GM19468 (cell line): ENCODE measurements at regions not wholly inside any gene's neighbourhood (a gene's known extent, or its start where the extent isn't known, plus 50 kb on each side); places are given as distances from the start of the nearest gene placed in this dataset.

Source experiments
- ATAC-seq: cut with Tn5 transposase; IDR thresholded peaks from one replicate; pipeline ENCODE4 v1.9.1; 2021; ENCODE audit warnings: mild to moderate bottlenecking, moderate library complexity, moderate number of reproducible peaks; ENCODE audit not compliant: unreplicated experiment; ENCODE audit errors: extremely low read depth

DNA sequence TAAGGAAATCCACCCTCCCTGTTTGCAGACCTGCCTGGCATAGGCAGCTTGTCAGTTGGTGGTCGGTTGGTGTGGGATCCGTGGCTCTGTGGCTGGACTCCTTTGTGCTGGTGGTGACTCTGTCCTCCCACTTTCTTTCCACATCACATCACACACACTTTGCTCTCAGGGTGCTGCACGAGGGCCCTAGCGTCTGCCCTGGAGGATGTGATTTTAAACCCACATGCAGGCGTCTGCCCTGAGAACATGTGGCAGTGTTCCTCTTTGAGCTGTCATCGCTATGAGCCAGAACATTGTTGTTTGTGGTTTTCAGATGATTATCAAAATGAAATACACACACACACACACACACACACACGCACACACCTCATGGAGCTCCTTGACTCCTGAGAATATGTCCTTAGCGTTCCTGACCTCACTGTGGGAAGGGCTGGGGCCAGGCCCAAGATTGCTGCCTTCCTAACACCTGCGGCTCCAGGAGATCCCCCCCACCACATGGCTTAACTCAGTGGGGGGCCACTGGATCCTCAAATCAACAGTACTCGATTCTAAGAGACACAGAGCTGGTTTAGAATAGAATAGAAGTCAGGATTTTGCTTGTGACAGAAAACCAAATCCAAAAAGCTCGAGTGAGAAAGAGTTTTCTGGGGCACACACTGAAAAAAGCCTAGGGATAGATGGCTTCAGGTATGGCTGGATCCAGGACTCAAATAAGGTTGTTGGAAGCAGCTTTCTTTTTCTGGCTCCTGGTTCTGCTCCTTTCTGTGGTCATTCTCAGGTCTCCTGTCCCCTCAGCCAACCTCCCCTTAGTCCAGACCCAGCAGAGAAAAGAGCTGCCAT is 54.8 kb downstream of the RTP5 start:
- ATAC-seq, result no peak

DNA sequence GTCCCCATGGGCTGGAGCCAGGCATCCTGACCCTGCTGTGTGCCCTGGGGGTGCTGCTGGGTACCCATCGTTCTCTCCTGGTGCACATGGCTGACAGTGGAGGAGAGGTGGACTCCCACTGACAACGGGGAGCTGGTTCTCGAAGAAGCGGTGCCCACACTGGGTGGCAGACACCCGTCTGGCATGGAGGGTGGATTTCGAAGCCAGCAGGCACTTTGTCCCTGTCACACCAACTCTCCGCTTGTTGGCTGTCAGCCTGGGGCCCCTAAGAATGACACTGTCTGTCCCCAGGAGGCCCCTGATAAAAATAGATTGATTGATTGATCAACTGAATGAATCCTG is 55.4 kb downstream of the RTP5 start:
- ATAC-seq, result no peak

DNA sequence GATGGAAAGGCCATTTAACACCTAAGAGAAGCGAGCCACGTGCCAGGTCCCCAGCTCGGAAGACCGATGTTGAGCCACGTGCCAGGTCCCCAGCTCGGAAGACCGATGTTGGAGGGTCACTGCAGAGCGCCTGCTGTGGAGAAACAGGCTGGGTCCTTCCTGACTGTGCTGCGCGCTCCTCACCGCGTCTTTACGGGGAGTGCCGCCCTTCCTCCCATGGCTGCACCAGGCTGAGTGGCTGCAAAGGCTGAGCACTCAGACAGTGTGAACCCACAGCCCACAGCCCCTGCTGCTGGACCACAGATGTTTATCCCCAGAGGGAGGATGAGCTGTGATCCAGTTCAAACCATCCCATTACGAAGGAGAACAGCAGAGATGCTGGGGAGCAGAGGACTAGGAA is 55.7 kb downstream of the RTP5 start:
- no peak for ATAC-seq

- no peak for ATAC-seq
Observed at GRCh38 chr2:241925821-241926441, 56.4 kb downstream of the RTP5 start.

- ATAC-seq, result no peak
Observed at GRCh38 chr2:241926541-241927311, 57.2 kb downstream of the RTP5 start.

DNA sequence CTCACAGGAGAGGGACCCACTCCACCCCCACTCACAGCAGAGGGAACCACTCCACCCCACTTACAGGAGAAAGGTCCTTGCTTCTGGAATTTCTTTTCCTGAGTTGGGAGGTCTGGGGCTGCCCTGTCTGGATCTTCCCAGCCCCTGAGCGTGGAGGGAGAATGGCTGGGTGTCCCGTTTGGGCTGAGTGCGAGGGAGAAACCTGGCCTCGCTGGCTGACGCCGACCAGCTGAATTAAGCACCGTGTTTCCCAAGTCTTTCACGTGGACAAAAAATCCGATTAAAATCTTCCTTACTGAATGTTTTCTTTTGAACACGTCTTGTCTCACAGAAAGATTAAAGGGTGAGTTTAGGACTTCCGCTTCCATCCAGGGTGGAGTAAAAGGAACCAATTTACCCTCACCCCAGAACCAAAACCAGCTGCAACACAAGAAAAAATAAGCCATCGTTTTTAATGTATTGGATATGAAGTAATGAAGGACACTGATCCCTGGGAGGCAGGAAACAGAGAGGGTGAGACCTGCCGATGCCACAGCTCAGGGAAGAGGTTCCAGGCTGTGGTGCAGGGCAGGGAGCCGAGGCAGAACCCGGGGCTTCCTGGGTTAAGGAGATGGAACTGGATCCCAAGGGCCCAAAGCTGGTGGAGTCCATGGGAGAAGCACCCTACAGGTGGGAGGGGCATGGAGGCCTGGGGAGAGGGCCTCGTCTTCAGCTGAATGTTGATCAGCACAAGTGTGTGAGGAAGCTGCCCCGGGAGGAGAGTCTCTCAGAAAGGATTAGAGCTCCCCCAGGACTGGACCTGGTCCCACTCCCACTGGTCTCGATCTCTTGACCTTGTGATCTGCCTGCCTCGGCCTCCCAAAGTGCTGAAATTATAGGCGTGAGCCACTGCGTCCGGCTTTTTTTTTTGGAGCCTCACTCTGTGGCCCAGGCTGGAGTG is 60.3 kb downstream of the RTP5 start:
- no peak for ATAC-seq

DNA sequence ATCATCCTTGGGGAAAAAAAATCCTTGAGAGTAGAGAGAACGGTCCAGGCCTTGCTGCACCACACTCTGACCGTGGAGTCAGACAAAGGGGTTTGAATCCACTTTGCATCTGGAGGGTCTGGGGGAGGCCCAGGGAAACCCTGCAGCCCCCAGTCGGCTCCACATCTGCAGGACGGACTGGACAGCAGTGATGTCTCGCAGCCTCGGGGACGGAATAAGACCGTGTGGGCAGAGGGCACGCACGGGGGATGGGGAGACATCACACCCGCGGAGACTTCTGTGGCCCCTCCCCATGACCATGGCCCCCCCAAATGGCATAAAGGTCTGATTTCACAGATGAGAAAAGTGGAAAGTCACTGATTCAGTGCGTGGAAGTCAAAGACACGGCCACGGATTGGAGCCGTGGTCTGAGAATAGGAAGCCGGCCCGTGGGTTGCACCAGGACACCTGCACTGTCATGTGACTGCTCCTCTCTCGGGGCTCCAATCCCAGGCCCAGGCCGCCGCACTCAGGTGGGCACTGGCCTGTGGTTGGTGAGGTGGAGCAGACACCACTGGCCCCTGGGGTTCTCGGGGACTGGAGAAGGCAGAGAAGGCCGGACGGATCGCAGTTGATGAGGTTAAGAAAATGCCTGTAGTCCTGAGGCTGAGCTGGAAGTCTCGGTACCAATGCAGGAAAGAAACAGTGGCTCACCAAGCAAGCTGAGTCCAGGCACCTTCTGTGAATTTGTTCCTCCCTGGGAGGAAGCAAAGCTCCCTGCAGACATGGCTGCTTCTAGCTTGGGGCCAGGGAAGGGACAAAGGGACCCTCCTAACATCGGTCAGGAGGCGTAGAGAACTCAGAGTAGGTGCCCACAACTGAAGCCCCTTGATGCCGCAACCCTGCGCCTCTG is 61.8 kb downstream of the RTP5 start:
- no peak for ATAC-seq

GRCh38 chr2:241931976-241932898 is 62.7 kb downstream of the RTP5 start:
- ATAC-seq, result no peak

- ATAC-seq, result no peak
Observed at GRCh38 chr2:241932899-241933178, 63.3 kb downstream of the RTP5 start.

DNA sequence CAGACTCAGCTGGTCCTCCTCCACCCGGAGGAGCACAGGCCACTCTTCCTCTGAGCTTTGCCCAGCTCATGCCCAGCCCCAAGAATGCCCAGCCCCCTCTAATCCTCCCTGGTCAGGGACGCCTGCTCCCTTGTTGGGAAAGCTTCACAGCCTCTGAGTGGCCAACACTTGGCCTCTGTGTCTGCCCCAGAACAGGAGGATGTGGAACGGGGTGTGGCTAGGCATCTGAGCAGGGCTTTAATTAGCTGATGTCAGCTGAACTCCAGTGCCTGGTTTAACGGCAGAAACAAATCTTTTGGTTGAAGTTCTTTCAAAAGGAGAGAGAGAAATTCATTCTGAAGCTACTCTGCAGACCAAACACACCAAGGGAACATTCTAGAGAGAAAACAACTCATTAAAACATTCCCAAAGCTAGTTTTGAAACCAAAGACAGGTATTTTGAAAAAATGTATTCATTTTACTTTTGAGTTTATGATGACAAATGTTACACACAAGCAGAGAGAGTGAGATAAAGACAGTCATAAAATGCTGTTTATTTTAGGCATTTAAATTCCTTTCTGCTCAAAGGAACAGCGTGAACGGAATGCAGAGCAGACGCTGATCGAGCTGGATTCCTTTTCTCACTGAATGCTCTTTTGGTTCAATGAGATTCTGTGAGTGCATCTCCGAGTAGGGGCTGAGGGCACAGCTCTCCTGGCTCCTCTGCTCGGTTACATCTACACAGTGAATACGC is 63.8 kb downstream of the RTP5 start:
- ATAC-seq, result no peak

DNA sequence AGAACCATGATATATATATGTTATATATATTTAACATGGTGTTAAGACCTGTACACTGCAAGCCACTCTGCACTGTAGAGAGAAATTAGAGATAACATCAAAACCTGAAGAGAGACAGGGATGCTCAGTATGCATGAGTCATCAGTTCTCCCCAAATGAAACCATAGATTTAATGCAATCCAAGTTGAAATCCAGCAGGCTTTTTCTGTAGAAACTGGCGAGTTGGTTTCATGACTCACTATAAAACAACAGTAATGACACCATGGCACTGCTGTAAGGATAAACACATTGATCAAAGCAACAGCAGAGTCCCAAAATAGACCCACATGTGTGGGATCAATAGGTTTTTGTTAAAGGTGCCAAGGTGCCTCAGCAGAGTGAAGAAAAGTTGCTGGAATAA is 65.8 kb downstream of the RTP5 start:
- no peak for ATAC-seq

- no peak for ATAC-seq
Observed at GRCh38 chr2:241935774-241936173, 66.2 kb downstream of the RTP5 start.

GRCh38 chr2:241936457-241937133 is 67.1 kb downstream of the RTP5 start:
- no peak for ATAC-seq

DNA sequence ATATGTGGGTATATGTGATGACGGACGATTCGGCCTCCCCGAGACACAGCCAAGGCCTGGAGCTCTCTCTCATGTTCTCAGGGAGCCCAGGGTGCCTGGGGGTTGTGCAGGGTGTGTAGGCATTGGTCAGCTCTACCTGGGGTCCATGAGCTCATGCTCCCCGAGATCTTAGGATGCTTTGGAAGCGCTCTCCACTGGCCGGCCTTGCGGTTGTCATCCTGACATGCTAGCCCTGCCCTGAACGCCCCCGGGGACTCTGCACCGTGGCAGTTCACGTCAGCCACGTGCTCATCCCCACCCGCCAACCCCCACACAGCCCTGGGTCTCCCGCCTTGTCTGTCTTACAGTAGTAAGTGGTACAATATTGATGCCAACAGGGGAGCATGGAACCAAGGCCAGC is 67.8 kb downstream of the RTP5 start:
- no peak for ATAC-seq

- ATAC-seq, result no peak
Observed at GRCh38 chr2:241939541-241939940, 70.0 kb downstream of the RTP5 start.

GRCh38 chr2:241940329-241940728 is 70.8 kb downstream of the RTP5 start:
- ATAC-seq, result no peak

GRCh38 chr2:241941691-241942301 is 72.3 kb downstream of the RTP5 start:
- no peak for ATAC-seq
